Transverse colon (tissue), 4 donors: ENCODE measurements at regions not wholly inside any gene's neighbourhood (a gene's known extent, or its start where the extent isn't known, plus 50 kb on each side); places are given as distances from the start of the nearest gene placed in this dataset.

ENCODE experiments used
- EP300 ChIP-seq: sonication (generic); formaldehyde crosslinking; IDR thresholded peaks from one replicate; pipeline ENCODE4 v1.6.1; 2017; ENCODE audit warnings: antibody characterized with exemption, low read depth
- POLR2A ChIP-seq: fragments of 450-650 bp; IDR thresholded peaks from one replicate; pipeline ENCODE4 v1.6.1; 2016; ENCODE audit warnings: antibody characterized with exemption, mild to moderate bottlenecking, moderate library complexity
- POLR2AphosphoS5 ChIP-seq, 3 donors: sonication (generic); formaldehyde crosslinking; IDR thresholded peaks; one replicate each; pipeline ENCODE4 v1.6.1; 2016; ENCODE audit warnings: antibody characterized with exemption in 3 of 3
- TF ChIP-seq, protein P1 (sequence below), 5 experiments: fragments of 200-600 bp in 3 of 5; fragments of 450-650 bp in 2 of 5; sonication (generic) in 3 of 5; IDR thresholded peaks; 1 replicate in 2 of 5; 2 replicates in 3 of 5; pipeline ENCODE4 v1.5.1; 2016 to 2017; ENCODE audit warnings: antibody characterized with exemption in 5 of 5, inconsistent platforms in 3 of 5, mild to moderate bottlenecking in 2 of 5, moderate library complexity in 1 of 5

DNA sequence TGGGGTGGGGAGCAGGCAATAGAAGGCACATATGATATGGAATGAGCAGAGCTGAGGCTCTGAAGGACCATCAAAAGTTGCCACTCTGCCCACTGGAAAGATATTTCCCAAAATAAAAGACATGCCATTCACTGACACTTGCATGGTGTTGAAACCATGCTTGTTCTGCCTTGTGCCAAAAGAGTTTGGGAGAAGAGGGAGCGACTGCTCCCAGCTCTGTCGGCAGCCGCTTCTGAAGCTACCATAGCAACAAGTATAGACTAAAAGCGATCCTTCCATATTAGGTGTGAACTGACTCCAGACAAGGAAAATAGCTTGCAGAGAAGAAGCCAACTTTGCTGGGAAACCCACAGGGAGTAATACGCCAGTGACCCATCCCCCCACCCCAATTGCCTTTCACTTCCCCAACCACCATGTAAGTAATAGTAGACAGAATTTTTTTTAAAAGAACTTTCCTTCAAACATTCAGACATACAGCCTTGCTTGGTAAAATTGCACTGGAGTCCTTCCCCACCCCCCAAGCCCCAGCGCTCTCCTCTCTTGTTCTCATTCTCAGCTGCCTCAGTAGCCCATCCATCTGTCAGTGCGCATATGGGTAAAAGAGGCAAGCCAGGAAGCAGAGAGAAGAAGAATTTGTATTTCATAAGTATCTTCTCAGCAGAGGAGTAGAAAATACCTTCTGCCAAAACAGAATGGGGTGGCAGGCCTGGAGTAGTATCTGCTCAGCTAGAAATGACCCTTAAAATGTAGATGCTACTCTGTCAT, 263.7 kb downstream of the OMA1 start:
- TF ChIP-seq, protein P1, sequence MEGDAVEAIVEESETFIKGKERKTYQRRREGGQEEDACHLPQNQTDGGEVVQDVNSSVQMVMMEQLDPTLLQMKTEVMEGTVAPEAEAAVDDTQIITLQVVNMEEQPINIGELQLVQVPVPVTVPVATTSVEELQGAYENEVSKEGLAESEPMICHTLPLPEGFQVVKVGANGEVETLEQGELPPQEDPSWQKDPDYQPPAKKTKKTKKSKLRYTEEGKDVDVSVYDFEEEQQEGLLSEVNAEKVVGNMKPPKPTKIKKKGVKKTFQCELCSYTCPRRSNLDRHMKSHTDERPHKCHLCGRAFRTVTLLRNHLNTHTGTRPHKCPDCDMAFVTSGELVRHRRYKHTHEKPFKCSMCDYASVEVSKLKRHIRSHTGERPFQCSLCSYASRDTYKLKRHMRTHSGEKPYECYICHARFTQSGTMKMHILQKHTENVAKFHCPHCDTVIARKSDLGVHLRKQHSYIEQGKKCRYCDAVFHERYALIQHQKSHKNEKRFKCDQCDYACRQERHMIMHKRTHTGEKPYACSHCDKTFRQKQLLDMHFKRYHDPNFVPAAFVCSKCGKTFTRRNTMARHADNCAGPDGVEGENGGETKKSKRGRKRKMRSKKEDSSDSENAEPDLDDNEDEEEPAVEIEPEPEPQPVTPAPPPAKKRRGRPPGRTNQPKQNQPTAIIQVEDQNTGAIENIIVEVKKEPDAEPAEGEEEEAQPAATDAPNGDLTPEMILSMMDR (IDR thresholded peaks at IDR 0.05): no peak
- TF ChIP-seq POLR2AphosphoS5 (IDR thresholded peaks at IDR 0.05): no peak
- TF ChIP-seq EP300: no peak
- no peak for TF ChIP-seq POLR2A
